Ovary (tissue), 3 donors: ENCODE measurements at regions not wholly inside any gene's neighbourhood (a gene's known extent, or its start where the extent isn't known, plus 50 kb on each side); places are given as distances from the start of the nearest gene placed in this dataset.

Experiments
- EP300 ChIP-seq: sonication (generic); formaldehyde crosslinking; IDR thresholded peaks from one replicate; pipeline ENCODE4 v1.6.1; 2017; ENCODE audit warnings: antibody characterized with exemption
- TF ChIP-seq, protein P1 (sequence below), 3 donors: fragments of 450-650 bp in 2 of 3; fragments of 200-600 bp in 1 of 3; IDR thresholded peaks; one replicate each; pipeline versions ENCODE4 v1.5.1 to v1.8.0; 2016 to 2022; ENCODE audit warnings: antibody characterized with exemption in 3 of 3, mild to moderate bottlenecking in 1 of 3
- donor health status: DM: no; HTN: no; CAD: no.

DNA sequence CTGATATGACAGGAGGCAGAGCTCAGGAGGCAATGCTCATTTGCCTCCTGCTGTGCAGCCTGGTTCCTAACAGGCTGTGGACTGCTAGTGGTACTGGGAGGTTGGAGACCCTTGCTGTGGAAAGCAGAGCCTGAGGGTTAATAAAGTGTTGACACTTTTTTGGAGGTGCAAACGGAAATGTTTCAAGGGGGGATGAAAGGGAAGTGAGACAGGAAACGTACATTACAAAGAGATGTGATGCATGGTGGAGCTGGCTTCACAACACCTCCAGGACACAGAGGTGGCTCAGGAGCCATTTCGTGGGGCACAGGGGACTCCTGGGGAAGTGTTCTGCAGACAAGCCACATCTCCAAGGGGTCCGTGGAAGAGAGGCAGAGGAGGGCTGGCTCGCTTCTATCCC is 137.6 kb upstream of the SVIL start:
- TF ChIP-seq, protein P1, sequence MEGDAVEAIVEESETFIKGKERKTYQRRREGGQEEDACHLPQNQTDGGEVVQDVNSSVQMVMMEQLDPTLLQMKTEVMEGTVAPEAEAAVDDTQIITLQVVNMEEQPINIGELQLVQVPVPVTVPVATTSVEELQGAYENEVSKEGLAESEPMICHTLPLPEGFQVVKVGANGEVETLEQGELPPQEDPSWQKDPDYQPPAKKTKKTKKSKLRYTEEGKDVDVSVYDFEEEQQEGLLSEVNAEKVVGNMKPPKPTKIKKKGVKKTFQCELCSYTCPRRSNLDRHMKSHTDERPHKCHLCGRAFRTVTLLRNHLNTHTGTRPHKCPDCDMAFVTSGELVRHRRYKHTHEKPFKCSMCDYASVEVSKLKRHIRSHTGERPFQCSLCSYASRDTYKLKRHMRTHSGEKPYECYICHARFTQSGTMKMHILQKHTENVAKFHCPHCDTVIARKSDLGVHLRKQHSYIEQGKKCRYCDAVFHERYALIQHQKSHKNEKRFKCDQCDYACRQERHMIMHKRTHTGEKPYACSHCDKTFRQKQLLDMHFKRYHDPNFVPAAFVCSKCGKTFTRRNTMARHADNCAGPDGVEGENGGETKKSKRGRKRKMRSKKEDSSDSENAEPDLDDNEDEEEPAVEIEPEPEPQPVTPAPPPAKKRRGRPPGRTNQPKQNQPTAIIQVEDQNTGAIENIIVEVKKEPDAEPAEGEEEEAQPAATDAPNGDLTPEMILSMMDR (IDR thresholded peaks at IDR 0.05), result no peak
- no peak for TF ChIP-seq EP300
